ENCODE measurements at regions not wholly inside any gene's neighbourhood (a gene's known extent, or its start where the extent isn't known, plus 50 kb on each side); places are given as distances from the start of the nearest gene placed in this dataset.

DNA sequence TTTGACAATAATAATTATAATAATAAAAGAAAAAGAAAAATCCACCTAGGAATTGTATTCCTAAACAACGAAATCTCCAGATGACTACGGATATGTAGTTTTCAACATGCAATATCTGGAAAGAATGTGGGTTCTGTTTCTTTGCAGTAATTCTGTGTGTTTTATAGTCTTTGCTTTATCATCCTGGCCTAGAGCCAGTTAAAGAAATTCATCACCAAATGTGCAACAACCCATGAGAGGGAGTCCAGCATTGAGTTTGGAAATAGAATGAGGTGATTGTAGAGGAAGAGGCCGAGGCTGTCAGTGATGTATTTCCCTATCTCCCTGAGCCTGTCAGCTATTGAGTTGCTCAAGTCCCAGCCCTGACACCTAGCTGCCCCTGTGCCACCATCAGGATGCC is 200.5 kb upstream of the DCN start:
- Histone ChIP-seq H3K27me3 (ENCODE audit: insufficient read depth, low read depth) (no peaks in the 10 kb centered on the region), H3K4me3 (IDR thresholded peaks at IDR 0.05; ENCODE audit: insufficient read depth, low read depth, low read length) (no peak overlapping the region), H3K27ac (no peak overlapping the region), H3K9ac (no peak overlapping the region), H4K20me1 (ENCODE audit: insufficient read depth) (no peaks in the 10 kb centered on the region), H3K79me2 (ENCODE audit: insufficient read depth, low read depth) (no peaks in the 10 kb centered on the region), H2AFZ (ENCODE audit: low read depth) (no peak overlapping the region), H3K36me3 (ENCODE audit: insufficient read depth) (no peaks in the 10 kb centered on the region), H3K4me2 (no peak overlapping the region), H3K4me1 (ENCODE audit: low read depth, poor library complexity, severe bottlenecking) (no peaks in the 10 kb centered on the region)
- TF ChIP-seq CTCF (conservative IDR thresholded peaks at IDR 0.05; ENCODE audit: low read depth, low read length), result no peak

- H3K4me3 ChIP-seq (IDR thresholded peaks at IDR 0.05; ENCODE audit: insufficient read depth, low read depth, low read length), result no peak overlapping the region
- H3K79me2 ChIP-seq (ENCODE audit: insufficient read depth, low read depth), result no peaks in the 10 kb centered on the region
- no peak overlapping the region for H2AFZ ChIP-seq (ENCODE audit: low read depth)
- no peak overlapping the region for H3K4me2 ChIP-seq
- no peaks in the 10 kb centered on the region for H3K36me3 ChIP-seq (ENCODE audit: insufficient read depth)
- H4K20me1 ChIP-seq (ENCODE audit: insufficient read depth), result no peaks in the 10 kb centered on the region
- TF ChIP-seq CTCF (conservative IDR thresholded peaks at IDR 0.05; ENCODE audit: low read depth, low read length), result peak; percentile 92
- no peak overlapping the region for H3K27ac ChIP-seq
- no peaks in the 10 kb centered on the region for H3K4me1 ChIP-seq (ENCODE audit: low read depth, poor library complexity, severe bottlenecking)
- H3K27me3 ChIP-seq (ENCODE audit: insufficient read depth, low read depth), result no peaks in the 10 kb centered on the region
- H3K9ac ChIP-seq, result no peak overlapping the region
Observed at GRCh38 chr12:91382081-91382543, 199.5 kb upstream of the DCN start.

- Histone ChIP-seq H3K9ac (no peak overlapping the region), H3K4me2 (no peak overlapping the region), H3K36me3 (ENCODE audit: insufficient read depth) (no peaks in the 10 kb centered on the region), H3K4me3 (IDR thresholded peaks at IDR 0.05; ENCODE audit: insufficient read depth, low read depth, low read length) (no peak overlapping the region), H3K27ac (no peak overlapping the region), H2AFZ (ENCODE audit: low read depth) (no peak overlapping the region), H3K79me2 (ENCODE audit: insufficient read depth, low read depth) (no peaks in the 10 kb centered on the region), H3K27me3 (ENCODE audit: insufficient read depth, low read depth) (no peaks in the 10 kb centered on the region), H4K20me1 (ENCODE audit: insufficient read depth) (no peaks in the 10 kb centered on the region), H3K4me1 (ENCODE audit: low read depth, poor library complexity, severe bottlenecking) (no peaks in the 10 kb centered on the region)
- TF ChIP-seq CTCF (conservative IDR thresholded peaks at IDR 0.05; ENCODE audit: low read depth, low read length), result no peak
Observed at GRCh38 chr12:91381309-91381804, 198.7 kb upstream of the DCN start.

DNA sequence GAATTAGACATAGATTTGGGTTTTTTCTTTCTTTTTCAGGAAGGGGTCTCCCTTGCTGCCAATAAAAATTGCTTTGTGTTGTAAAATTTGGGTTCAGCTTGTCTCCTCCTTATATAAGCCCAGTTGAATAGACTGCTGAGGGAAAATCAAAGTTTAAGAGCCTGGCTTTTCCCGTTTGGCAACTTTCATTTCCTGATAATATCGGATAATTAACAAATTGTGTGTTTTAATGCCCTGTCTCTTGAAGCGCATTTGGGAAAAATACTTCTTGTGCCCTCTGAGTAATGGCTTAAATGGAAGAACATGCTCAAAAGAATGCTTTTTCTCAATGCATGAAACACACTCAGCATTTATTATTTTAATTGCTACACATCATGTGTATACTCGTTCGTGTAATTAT is 198.0 kb upstream of the DCN start:
- no peaks in the 10 kb centered on the region for H3K4me1 ChIP-seq (ENCODE audit: low read depth, poor library complexity, severe bottlenecking)
- TF ChIP-seq CTCF (conservative IDR thresholded peaks at IDR 0.05; ENCODE audit: low read depth, low read length), result no peak
- no peak overlapping the region for H3K9ac ChIP-seq
- no peaks in the 10 kb centered on the region for H3K36me3 ChIP-seq (ENCODE audit: insufficient read depth)
- H2AFZ ChIP-seq (ENCODE audit: low read depth), result no peak overlapping the region
- H3K4me3 ChIP-seq (IDR thresholded peaks at IDR 0.05; ENCODE audit: insufficient read depth, low read depth, low read length), result no peak overlapping the region
- H3K27me3 ChIP-seq (ENCODE audit: insufficient read depth, low read depth), result no peaks in the 10 kb centered on the region
- no peaks in the 10 kb centered on the region for H4K20me1 ChIP-seq (ENCODE audit: insufficient read depth)
- H3K27ac ChIP-seq, result no peak overlapping the region
- no peaks in the 10 kb centered on the region for H3K79me2 ChIP-seq (ENCODE audit: insufficient read depth, low read depth)
- no peak overlapping the region for H3K4me2 ChIP-seq

All from KMS-11 (cell line).